Astrocyte of the spinal cord (primary cell): ENCODE measurements at regions not wholly inside any gene's neighbourhood (a gene's known extent, or its start where the extent isn't known, plus 50 kb on each side); places are given as distances from the start of the nearest gene placed in this dataset.

Experiments
- DNase-seq: peaks from one replicate; pipeline ENCODE4 v3.0.0; 2011; ENCODE audit warnings: low read depth, low spot score
- H3K4me3 ChIP-seq: 2 replicates; pipeline ENCODE4 v1.5.1; 2011; ENCODE audit warnings: low read depth, mild to moderate bottlenecking, low read length, moderate library complexity
- CTCF ChIP-seq: IDR thresholded peaks from 2 replicates; pipeline ENCODE4 v1.5.1; 2012; ENCODE audit warnings: low read depth, mild to moderate bottlenecking, low read length, inconsistent platforms
- in situ Hi-C: cut with HindIII; loops from 2 replicates; pipeline ENCODE4 v1.10.0; 2017; ENCODE audit warnings: low sequenced_read_pairs

GRCh38 chr2:88925770-88926462 is 234.4 kb downstream of the RPIA start:
- in situ Hi-C loops, result no loop called here
- no peak for TF ChIP-seq CTCF
- no peak for DNase-seq
- no peak overlapping the region for H3K4me3 ChIP-seq

GRCh38 chr2:88927128-88927527 is 235.7 kb downstream of the RPIA start:
- no peak for DNase-seq
- H3K4me3 ChIP-seq, result no peak overlapping the region
- in situ Hi-C loops, result no loop called here
- TF ChIP-seq CTCF, result no peak

GRCh38 chr2:88930659-88931058 is 239.2 kb downstream of the RPIA start:
- no peak for DNase-seq
- no peak overlapping the region for H3K4me3 ChIP-seq
- TF ChIP-seq CTCF, result no peak
- in situ Hi-C loops, result no loop called here

- in situ Hi-C loops, result no loop called here
- no peak for TF ChIP-seq CTCF
- no peak overlapping the region for H3K4me3 ChIP-seq
- no peak for DNase-seq
Observed at GRCh38 chr2:88932686-88933085, 241.2 kb downstream of the RPIA start.

GRCh38 chr2:88933091-88933490 is 241.6 kb downstream of the RPIA start:
- in situ Hi-C loops, result no loop called here
- DNase-seq, result no peak
- no peak for TF ChIP-seq CTCF
- H3K4me3 ChIP-seq, result no peak overlapping the region

- in situ Hi-C loops, result no loop called here
- no peak for DNase-seq
- H3K4me3 ChIP-seq, result no peak overlapping the region
- TF ChIP-seq CTCF, result no peak
Observed at GRCh38 chr2:88933980-88934379, 242.5 kb downstream of the RPIA start.
